ENCODE measurements at regions not wholly inside any gene's neighbourhood (a gene's known extent, or its start where the extent isn't known, plus 50 kb on each side); places are given as distances from the start of the nearest gene placed in this dataset.
A peak's percentile ranks its signal among the peaks of the same experiment; 100 is the strongest.

GRCh38 chr11:91158297-91158696, 935.4 kb upstream of the CHORDC1 start:
- H3K4me3 ChIP-seq = no peak overlapping the region
- no peak overlapping the region for H3K27ac ChIP-seq
- no peak for ATAC-seq (replicated peaks in 6 of 8)
- WGBS, 10 experiments = 0 to 80% (median 35%) methylated on average over 1 of the region's 1 CpG
- no peaks in the 10 kb centered on the region for H3K4me1 ChIP-seq (replicated peaks in 1 of 2)
- in situ Hi-C loops (cut with MboI; ENCODE audit: low pct_unique_long_range_greater_than_20kb in 2 of 9, low sequenced_read_pairs in 9 of 9, unreplicated experiment in 9 of 9) = no loop called here

DNA sequence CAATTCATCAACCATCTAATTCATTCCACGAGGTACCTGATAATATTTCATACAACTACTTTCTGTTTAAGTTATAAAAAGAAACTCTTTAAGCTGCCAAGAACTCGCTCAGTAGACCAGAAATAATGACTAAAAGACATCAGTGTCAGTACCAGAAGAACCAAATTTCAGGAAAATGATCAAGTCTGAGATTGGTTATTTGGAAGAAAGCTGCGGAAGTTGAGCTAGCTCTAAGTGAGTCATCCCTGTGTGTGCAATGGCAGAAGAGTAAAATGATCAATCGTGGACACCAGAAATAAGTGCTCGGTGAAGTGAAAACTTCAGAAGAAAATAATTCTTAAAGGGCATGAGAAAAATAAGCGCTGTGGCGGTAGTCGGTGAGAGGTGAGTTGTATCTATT, 933.2 kb upstream of the CHORDC1 start:
- no peak overlapping the region for H3K4me3 ChIP-seq
- no peak for ATAC-seq (replicated peaks in 6 of 8)
- WGBS, 10 experiments = 9 to 95% (median 78%) methylated on average over 1 to 8 of the region's 8 CpGs
- no peak overlapping the region for H3K27ac ChIP-seq
- no peaks in the 10 kb centered on the region for H3K4me1 ChIP-seq (replicated peaks in 1 of 2)
- in situ Hi-C loops (cut with MboI; ENCODE audit: low pct_unique_long_range_greater_than_20kb in 2 of 9, low sequenced_read_pairs in 9 of 9, unreplicated experiment in 9 of 9) = no loop called here

DNA sequence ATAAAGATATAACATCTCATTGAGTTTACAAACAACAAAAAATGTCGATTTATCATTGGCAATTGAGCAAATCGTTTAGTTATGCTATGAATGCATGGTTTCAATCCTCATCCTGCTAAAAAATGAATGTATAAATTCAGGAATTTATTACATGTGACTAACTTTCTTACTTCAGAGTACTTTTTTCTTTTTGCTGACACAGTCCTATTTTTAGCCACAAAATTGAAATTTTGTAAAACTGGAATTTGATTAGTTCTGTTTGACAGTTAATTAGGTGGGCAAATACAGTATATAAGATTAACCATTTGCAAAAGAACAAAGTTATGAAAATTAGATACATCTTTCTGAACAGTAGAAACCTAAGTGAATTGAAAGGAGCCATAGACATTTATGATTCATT, 925.0 kb upstream of the CHORDC1 start:
- in situ Hi-C loops (cut with MboI; ENCODE audit: low pct_unique_long_range_greater_than_20kb in 2 of 9, low sequenced_read_pairs in 9 of 9, unreplicated experiment in 9 of 9) = no loop called here
- 0 to 96% (median 63%) methylated on average over 2 of the region's 2 CpGs for WGBS, 10 experiments
- no peak for ATAC-seq (replicated peaks in 6 of 8)
- H3K4me3 ChIP-seq = no peak overlapping the region
- H3K4me1 ChIP-seq (replicated peaks in 1 of 2) = no peaks in the 10 kb centered on the region
- H3K27ac ChIP-seq = no peak overlapping the region

- ATAC-seq (replicated peaks in 6 of 8) = no peak
These were observed 918.8 kb upstream of the CHORDC1 start for GRCh38 chr11:91141655-91142054.

DNA sequence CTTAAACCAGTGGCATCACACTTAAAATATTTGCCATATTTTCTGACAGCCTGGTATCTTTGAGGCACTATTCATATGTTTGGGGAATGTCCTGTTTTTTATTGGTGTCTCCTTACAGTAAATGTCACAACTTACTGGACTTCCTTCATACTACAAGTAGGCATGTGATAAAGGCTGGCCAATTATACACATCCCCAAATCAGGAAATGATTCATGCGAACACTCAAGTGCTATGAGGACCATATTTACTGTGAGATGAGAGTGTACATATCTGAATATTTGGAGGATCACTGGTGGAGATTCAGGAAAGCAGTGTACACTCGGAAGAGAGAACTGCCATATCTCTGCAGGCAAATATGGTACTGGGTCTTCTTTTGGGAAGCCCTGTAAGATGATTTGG, 913.8 kb upstream of the CHORDC1 start:
- in situ Hi-C loops (cut with MboI; ENCODE audit: low pct_unique_long_range_greater_than_20kb in 2 of 9, low sequenced_read_pairs in 9 of 9, unreplicated experiment in 9 of 9) = no loop called here
- H3K27ac ChIP-seq = no peak overlapping the region
- no peaks in the 10 kb centered on the region for H3K4me1 ChIP-seq (replicated peaks in 1 of 2)
- no peak for ATAC-seq (replicated peaks in 6 of 8)
- WGBS, 10 experiments = 14 to 100% (median 60%) methylated on average over 1 to 2 of the region's 2 CpGs; no CpG with 5 or more reads in 3 of the 10 experiments
- no peak overlapping the region for H3K4me3 ChIP-seq

More at GRCh38 chr11:91141655-91142054, 918.8 kb upstream of the CHORDC1 start:
- no peak overlapping the region for H3K4me3 ChIP-seq
- in situ Hi-C loops (cut with MboI; ENCODE audit: low pct_unique_long_range_greater_than_20kb in 2 of 9, low sequenced_read_pairs in 9 of 9, unreplicated experiment in 9 of 9) = no loop called here
- WGBS, 10 experiments = 0 to 96% (median 48%) methylated on average over 2 to 3 of the region's 3 CpGs; no CpG with 5 or more reads in 2 of the 10 experiments
- H3K4me1 ChIP-seq (replicated peaks in 1 of 2) = no peaks in the 10 kb centered on the region
- H3K27ac ChIP-seq = no peak overlapping the region

- H3K4me3 ChIP-seq = no peak overlapping the region
- no peak for ATAC-seq (replicated peaks in 6 of 8)
- peaks cover 0 to 16% of the 10 kb centered on the region in 2 donors for H3K4me1 ChIP-seq (replicated peaks in 1 of 2)
- H3K27ac ChIP-seq = no peak overlapping the region
- in situ Hi-C loops (cut with MboI; ENCODE audit: low pct_unique_long_range_greater_than_20kb in 2 of 9, low sequenced_read_pairs in 9 of 9, unreplicated experiment in 9 of 9) = no loop called here
These were observed 910.5 kb upstream of the CHORDC1 start for GRCh38 chr11:91133361-91133760.

DNA sequence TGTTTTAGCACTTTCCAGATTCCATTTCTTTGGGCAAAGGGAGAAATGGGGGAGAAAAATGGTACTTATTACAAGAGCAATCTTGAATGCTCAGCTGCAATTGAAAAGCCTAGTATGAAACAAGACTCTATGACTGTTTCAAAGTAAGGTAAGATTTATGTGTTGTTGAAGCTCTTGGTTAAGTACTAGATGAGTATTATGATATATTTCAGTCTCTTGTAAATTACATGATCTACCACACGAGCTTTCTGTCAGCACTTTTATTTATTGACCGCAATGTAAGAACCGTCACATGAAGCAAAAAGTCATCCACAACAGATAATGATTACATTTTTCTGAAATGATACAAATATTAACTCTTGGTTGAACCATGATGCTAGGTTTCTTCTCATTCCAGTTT, 906.7 kb upstream of the CHORDC1 start:
- WGBS, 10 experiments = 5 to 77% (median 56%) methylated on average over 3 of the region's 3 CpGs; no CpG with 5 or more reads in 1 of the 10 experiments
- no peak overlapping the region for H3K27ac ChIP-seq
- peaks cover 0 to 16% of the 10 kb centered on the region in 2 donors for H3K4me1 ChIP-seq (replicated peaks in 1 of 2)
- in situ Hi-C loops (cut with MboI; ENCODE audit: low pct_unique_long_range_greater_than_20kb in 2 of 9, low sequenced_read_pairs in 9 of 9, unreplicated experiment in 9 of 9) = no loop called here
- H3K4me3 ChIP-seq = no peak overlapping the region
- ATAC-seq (replicated peaks in 6 of 8) = peak in 5 of 8 experiments; percentile 65 to 98 (median 92)

- 8 to 100% (median 100%) methylated on average over 1 of the region's 1 CpG; no CpG with 5 or more reads in 1 of the 10 experiments for WGBS, 10 experiments
- Histone ChIP-seq H3K4me3 (no peak overlapping the region), H3K27ac (no peak overlapping the region), H3K4me1 (replicated peaks in 1 of 2) (peaks cover 0 to 9% of the 10 kb centered on the region in 2 donors)
- ATAC-seq (replicated peaks in 6 of 8) = peak in 1 of 8 experiments; percentile 35
- in situ Hi-C loops (cut with MboI; ENCODE audit: low pct_unique_long_range_greater_than_20kb in 2 of 9, low sequenced_read_pairs in 9 of 9, unreplicated experiment in 9 of 9) = no loop called here
These were observed 901.5 kb upstream of the CHORDC1 start for GRCh38 chr11:91124363-91124762.

- ATAC-seq (replicated peaks in 6 of 8) = no peak
- WGBS, 10 experiments = 0 to 71% (median 6%) methylated on average over 1 of the region's 1 CpG; no CpG with 5 or more reads in 2 of the 10 experiments
- in situ Hi-C loops (cut with MboI; ENCODE audit: low pct_unique_long_range_greater_than_20kb in 2 of 9, low sequenced_read_pairs in 9 of 9, unreplicated experiment in 9 of 9) = no loop called here
- no peak overlapping the region for H3K27ac ChIP-seq
- H3K4me3 ChIP-seq = no peak overlapping the region
- peaks cover 0 to 3% of the 10 kb centered on the region in 2 donors for H3K4me1 ChIP-seq (replicated peaks in 1 of 2)
These were observed 892.3 kb upstream of the CHORDC1 start for GRCh38 chr11:91115116-91115515.

- in situ Hi-C loops (cut with MboI; ENCODE audit: low pct_unique_long_range_greater_than_20kb in 2 of 9, low sequenced_read_pairs in 9 of 9, unreplicated experiment in 9 of 9) = no loop called here
- 0 to 100% (median 37%) methylated on average over 1 to 2 of the region's 2 CpGs for WGBS, 10 experiments
- ATAC-seq (replicated peaks in 6 of 8) = peak in 7 of 8 experiments; percentile 34 to 96 (median 62)
- no peak overlapping the region for H3K4me3 ChIP-seq
- peaks cover 0 to 6% of the 10 kb centered on the region in 2 donors for H3K4me1 ChIP-seq (replicated peaks in 1 of 2)
- H3K27ac ChIP-seq = no peak overlapping the region
These were observed 881.4 kb upstream of the CHORDC1 start for GRCh38 chr11:91104237-91104636.

DNA sequence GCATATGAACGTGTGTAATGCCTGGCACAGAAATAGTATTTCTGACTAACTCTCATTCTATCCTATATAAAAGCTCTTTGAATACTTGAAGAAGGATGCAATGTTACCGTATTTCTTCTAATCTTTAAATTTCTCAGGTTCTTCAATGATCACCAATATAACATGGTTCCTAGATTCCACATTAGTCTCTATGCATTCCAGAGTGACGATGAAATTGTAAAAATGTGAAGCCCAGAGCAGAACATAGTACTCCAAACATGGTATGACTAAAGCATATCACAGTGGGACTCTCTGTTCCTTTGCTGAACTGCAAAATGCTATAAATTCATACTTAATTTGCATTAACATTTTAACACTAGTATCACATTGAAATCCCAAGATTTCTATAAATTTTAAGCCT, 877.6 kb upstream of the CHORDC1 start:
- 0 to 98% (median 79%) methylated on average over 2 to 3 of the region's 3 CpGs; no CpG with 5 or more reads in 1 of the 10 experiments for WGBS, 10 experiments
- no peak for ATAC-seq (replicated peaks in 6 of 8)

DNA sequence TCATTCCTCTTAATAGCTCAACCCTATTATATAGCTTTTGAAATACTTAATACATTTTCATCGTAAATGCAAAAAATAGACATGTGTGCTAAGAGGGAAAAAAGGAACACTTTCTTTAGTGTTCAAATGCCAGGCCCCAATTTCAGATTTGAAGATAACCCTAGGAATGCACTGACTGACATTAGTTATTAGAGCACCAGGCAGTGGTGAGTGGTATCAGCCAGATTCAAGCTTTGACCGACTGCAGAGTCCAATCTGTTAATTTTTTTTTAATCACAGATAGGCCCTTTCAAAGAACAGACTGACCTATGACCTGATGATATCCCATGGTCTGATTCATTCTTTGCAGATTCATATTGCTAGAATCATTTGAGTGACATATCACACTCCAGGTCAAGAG, 874.2 kb upstream of the CHORDC1 start:
- Histone ChIP-seq H3K27ac (no peak overlapping the region), H3K4me3 (no peak overlapping the region), H3K4me1 (replicated peaks in 1 of 2) (no peaks in the 10 kb centered on the region)
- peak in 3 of 8 experiments; percentile 22 to 60 (median 51) for ATAC-seq (replicated peaks in 6 of 8)
- WGBS, 10 experiments = 0 to 100% (median 69%) methylated on average over 1 to 2 of the region's 2 CpGs; no CpG with 5 or more reads in 1 of the 10 experiments
- in situ Hi-C loops (cut with MboI; ENCODE audit: low pct_unique_long_range_greater_than_20kb in 2 of 9, low sequenced_read_pairs in 9 of 9, unreplicated experiment in 9 of 9) = no loop called here

More for the DNA sequence above, 877.6 kb upstream of the CHORDC1 start:
- H3K27ac ChIP-seq = no peak overlapping the region
- H3K4me3 ChIP-seq = no peak overlapping the region
- H3K4me1 ChIP-seq (replicated peaks in 1 of 2) = peaks cover 0 to 6% of the 10 kb centered on the region in 2 donors
- in situ Hi-C loops (cut with MboI; ENCODE audit: low pct_unique_long_range_greater_than_20kb in 2 of 9, low sequenced_read_pairs in 9 of 9, unreplicated experiment in 9 of 9) = no loop called here

DNA sequence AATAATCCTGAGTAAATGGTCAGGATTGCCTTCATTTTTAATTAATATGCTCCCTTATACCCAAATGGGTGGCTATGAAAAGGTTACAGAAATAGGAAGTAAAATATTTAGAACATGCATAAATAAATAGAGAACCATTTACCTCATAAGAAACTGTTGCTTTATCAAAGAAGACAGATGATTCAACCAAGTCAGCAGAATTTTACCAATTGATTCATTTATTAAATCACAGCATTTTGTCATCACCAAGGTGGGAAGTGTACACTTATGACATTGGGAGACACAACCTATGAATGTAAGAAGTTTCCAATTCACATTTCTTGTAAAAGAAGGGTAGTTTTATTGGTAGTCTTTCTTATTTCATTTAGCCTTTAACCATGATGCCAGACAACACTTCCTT, 870.3 kb upstream of the CHORDC1 start:
- ATAC-seq (replicated peaks in 6 of 8) = no peak
- Histone ChIP-seq H3K4me3 (no peak overlapping the region), H3K4me1 (replicated peaks in 1 of 2) (no peaks in the 10 kb centered on the region), H3K27ac (no peak overlapping the region)
- in situ Hi-C loops (cut with MboI; ENCODE audit: low pct_unique_long_range_greater_than_20kb in 2 of 9, low sequenced_read_pairs in 9 of 9, unreplicated experiment in 9 of 9) = no loop called here

DNA sequence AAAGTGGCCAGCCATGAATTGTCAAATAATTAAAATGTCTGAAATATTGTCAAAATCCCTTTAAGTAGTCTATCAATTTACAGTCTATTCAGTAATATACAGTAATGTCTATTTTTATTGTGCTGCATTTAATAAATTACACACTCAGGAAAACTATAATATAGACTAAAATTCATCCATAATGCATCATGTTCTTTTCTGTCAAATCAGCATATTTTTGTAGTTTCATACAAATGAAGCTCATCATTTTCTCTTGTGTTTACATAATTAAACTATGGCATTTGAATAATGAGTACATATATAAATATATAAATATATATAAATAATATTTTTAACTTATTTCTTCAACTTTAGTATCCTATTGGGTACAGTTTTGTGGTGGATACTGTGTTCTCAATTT, 868.7 kb upstream of the CHORDC1 start:
- no peaks in the 10 kb centered on the region for H3K4me1 ChIP-seq (replicated peaks in 1 of 2)
- H3K4me3 ChIP-seq = no peak overlapping the region
- ATAC-seq (replicated peaks in 6 of 8) = no peak
- no peak overlapping the region for H3K27ac ChIP-seq
- in situ Hi-C loops (cut with MboI; ENCODE audit: low pct_unique_long_range_greater_than_20kb in 2 of 9, low sequenced_read_pairs in 9 of 9, unreplicated experiment in 9 of 9) = no loop called here
